Endodermal cell (in vitro differentiated cells): ENCODE measurements at regions not wholly inside any gene's neighbourhood (a gene's known extent, or its start where the extent isn't known, plus 50 kb on each side); places are given as distances from the start of the nearest gene placed in this dataset.
A peak's percentile ranks its signal among the peaks of the same experiment; 100 is the strongest.

Experiments used
- DNase-seq: peaks from one replicate; pipeline ENCODE4 v3.0.0-alpha.2; 2017
- H3K27ac ChIP-seq: 2 replicates; pipeline ENCODE4 v1.5.1; 2013; ENCODE audit warnings: mild to moderate bottlenecking, low read depth, low read length, moderate library complexity
- H3K27me3 ChIP-seq: 2 replicates; pipeline ENCODE4 v1.6.1; 2013; ENCODE audit warnings: mild to moderate bottlenecking, low read length, moderate library complexity; ENCODE audit not compliant: insufficient read depth, control insufficient read depth, poor library complexity, severe bottlenecking
- H3K36me3 ChIP-seq: 2 replicates; pipeline ENCODE4 v1.7.0; 2013; ENCODE audit warnings: mild to moderate bottlenecking, low read length, moderate library complexity; ENCODE audit not compliant: control insufficient read depth, insufficient read depth
- H3K4me1 ChIP-seq: one replicate; pipeline ENCODE4 v1.7.0; 2013; ENCODE audit warnings: low read length; ENCODE audit not compliant: control insufficient read depth, insufficient read depth
- H3K4me3 ChIP-seq: 2 replicates; pipeline ENCODE4 v1.5.1; 2013; ENCODE audit warnings: mild to moderate bottlenecking, low read length, moderate library complexity
- H3K9ac ChIP-seq: 2 replicates; pipeline ENCODE4 v1.6.1; 2013; ENCODE audit warnings: mild to moderate bottlenecking, low read length, moderate library complexity; ENCODE audit not compliant: poor library complexity, severe bottlenecking; ENCODE audit errors: extremely low read depth
- H3K9me3 ChIP-seq: 2 replicates; pipeline ENCODE4 v1.6.1; 2013; ENCODE audit warnings: mild to moderate bottlenecking, low read length, moderate library complexity; ENCODE audit not compliant: control insufficient read depth
- H3K27ac Mint-ChIP-seq: 2 replicates; pipeline ENCODE4 v1.8.0; 2020; ENCODE audit warnings: mixed read lengths
- H3K27me3 Mint-ChIP-seq: 2 replicates; pipeline ENCODE4 v1.8.0; 2021; ENCODE audit warnings: mild to moderate bottlenecking, mixed read lengths; ENCODE audit not compliant: insufficient read depth
- H3K36me3 Mint-ChIP-seq: 2 replicates; pipeline ENCODE4 v1.8.0; 2020; ENCODE audit warnings: low read depth, mixed read lengths
- H3K4me1 Mint-ChIP-seq: 2 replicates; pipeline ENCODE4 v1.8.0; 2020; ENCODE audit warnings: mixed read lengths
- H3K4me3 Mint-ChIP-seq: 2 replicates; pipeline ENCODE4 v1.8.0; 2020; ENCODE audit warnings: mild to moderate bottlenecking, moderate library complexity, mixed read lengths
- H3K9me3 Mint-ChIP-seq: 2 replicates; pipeline ENCODE4 v1.8.0; 2020; ENCODE audit warnings: mild to moderate bottlenecking, mixed read lengths
- WGBS, 2 experiments: methylation state at CpG; one replicate each; pipeline versions ENCODE4 v1.1.5 to v1.1.7; 2013; ENCODE audit warnings: missing lambda C conversion rate in 2 of 2, mixed read lengths in 1 of 2; ENCODE audit not compliant: insufficient coverage in 1 of 2, insufficient read length in 1 of 2; 5-methylcytosine and 5-hydroxymethylcytosine counted together
- TF ChIP-seq, protein P1 (sequence below): fragments of 200-600 bp; sonication (generic); conservative IDR thresholded peaks from 2 replicates; pipeline ENCODE4 v1.5.0; 2021; ENCODE audit warnings: antibody characterized with exemption, mild to moderate bottlenecking

- Mint-ChIP-seq H3K27me3 (no peaks in the 10 kb centered on the region), H3K27ac (no peak overlapping the region), H3K9me3 (no peaks in the 10 kb centered on the region), H3K4me1 (no peaks in the 10 kb centered on the region), H3K36me3 (no peaks in the 10 kb centered on the region), H3K4me3 (no peak overlapping the region)
- Histone ChIP-seq H3K27me3 (no peaks in the 10 kb centered on the region), H3K4me3 (no peak overlapping the region), H3K27ac (no peak overlapping the region), H3K9me3 (no peaks in the 10 kb centered on the region), H3K4me1 (no peaks in the 10 kb centered on the region), H3K9ac (no peak overlapping the region), H3K36me3 (no peaks in the 10 kb centered on the region)
- TF ChIP-seq, protein P1, sequence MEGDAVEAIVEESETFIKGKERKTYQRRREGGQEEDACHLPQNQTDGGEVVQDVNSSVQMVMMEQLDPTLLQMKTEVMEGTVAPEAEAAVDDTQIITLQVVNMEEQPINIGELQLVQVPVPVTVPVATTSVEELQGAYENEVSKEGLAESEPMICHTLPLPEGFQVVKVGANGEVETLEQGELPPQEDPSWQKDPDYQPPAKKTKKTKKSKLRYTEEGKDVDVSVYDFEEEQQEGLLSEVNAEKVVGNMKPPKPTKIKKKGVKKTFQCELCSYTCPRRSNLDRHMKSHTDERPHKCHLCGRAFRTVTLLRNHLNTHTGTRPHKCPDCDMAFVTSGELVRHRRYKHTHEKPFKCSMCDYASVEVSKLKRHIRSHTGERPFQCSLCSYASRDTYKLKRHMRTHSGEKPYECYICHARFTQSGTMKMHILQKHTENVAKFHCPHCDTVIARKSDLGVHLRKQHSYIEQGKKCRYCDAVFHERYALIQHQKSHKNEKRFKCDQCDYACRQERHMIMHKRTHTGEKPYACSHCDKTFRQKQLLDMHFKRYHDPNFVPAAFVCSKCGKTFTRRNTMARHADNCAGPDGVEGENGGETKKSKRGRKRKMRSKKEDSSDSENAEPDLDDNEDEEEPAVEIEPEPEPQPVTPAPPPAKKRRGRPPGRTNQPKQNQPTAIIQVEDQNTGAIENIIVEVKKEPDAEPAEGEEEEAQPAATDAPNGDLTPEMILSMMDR = peak; percentile 70
- no peak for DNase-seq
These were observed 567.2 kb downstream of the SLCO4C1 start for GRCh38 chr5:101728933-101729332.

DNA sequence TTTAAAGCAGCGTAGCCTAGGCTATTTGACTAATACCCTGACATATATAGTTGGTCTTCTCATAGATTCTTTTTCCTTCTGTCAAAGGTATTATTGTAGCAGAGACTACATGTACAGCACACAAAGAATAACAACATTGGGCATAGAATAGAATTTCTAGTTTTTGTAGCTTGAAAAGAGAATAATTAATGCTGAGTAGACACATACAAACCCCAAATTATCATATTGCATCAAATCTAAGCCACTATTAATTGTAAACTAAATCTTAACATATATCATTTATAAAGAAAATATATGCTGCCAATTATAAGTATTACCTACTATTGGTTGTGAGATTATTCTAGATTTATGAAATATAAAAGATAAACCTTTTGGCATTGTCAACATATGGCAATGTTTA is 574.5 kb downstream of the SLCO4C1 start:
- Mint-ChIP-seq H3K4me1 (peaks cover 2% of the 10 kb centered on the region), H3K9me3 (no peaks in the 10 kb centered on the region), H3K36me3 (no peaks in the 10 kb centered on the region), H3K27ac (no peak overlapping the region), H3K4me3 (no peak overlapping the region), H3K27me3 (no peaks in the 10 kb centered on the region)
- H3K4me3 ChIP-seq = no peak overlapping the region
- no peaks in the 10 kb centered on the region for H3K36me3 ChIP-seq
- 0% methylated on average over 1 of the region's 1 CpG; no CpG with 5 or more reads in 1 of the 2 experiments for WGBS, 2 experiments
- no peak for DNase-seq
- no peaks in the 10 kb centered on the region for H3K9me3 ChIP-seq
- TF ChIP-seq, protein P1 = no peak
- no peaks in the 10 kb centered on the region for H3K4me1 ChIP-seq
- H3K9ac ChIP-seq = no peak overlapping the region
- H3K27ac ChIP-seq = no peak overlapping the region
- H3K27me3 ChIP-seq = no peaks in the 10 kb centered on the region

- Mint-ChIP-seq H3K9me3 (no peaks in the 10 kb centered on the region), H3K27me3 (no peaks in the 10 kb centered on the region)
These were observed 576.1 kb downstream of the SLCO4C1 start for GRCh38 chr5:101720033-101720432.

More at GRCh38 chr5:101720033-101720432, 576.1 kb downstream of the SLCO4C1 start:
- H3K27ac ChIP-seq = no peak overlapping the region
- Mint-ChIP-seq H3K4me3 (no peak overlapping the region), H3K4me1 (peaks cover 2% of the 10 kb centered on the region), H3K36me3 (no peaks in the 10 kb centered on the region), H3K27ac (no peak overlapping the region)
- no peaks in the 10 kb centered on the region for H3K4me1 ChIP-seq
- H3K4me3 ChIP-seq = no peak overlapping the region
- no peaks in the 10 kb centered on the region for H3K36me3 ChIP-seq
- H3K9me3 ChIP-seq = no peaks in the 10 kb centered on the region
- H3K27me3 ChIP-seq = no peaks in the 10 kb centered on the region
- no peak overlapping the region for H3K9ac ChIP-seq
- TF ChIP-seq, protein P1 = no peak
- 89 to 100% methylated on average over 1 to 3 of the region's 3 CpGs for WGBS, 2 experiments
- no peak for DNase-seq
